22Rv1 (cell line): ENCODE measurements at regions not wholly inside any gene's neighbourhood (a gene's known extent, or its start where the extent isn't known, plus 50 kb on each side); places are given as distances from the start of the nearest gene placed in this dataset.

Experiments
- H3K27ac ChIP-seq: fragments of 450-650 bp; 2 replicates; pipeline ENCODE4 v1.5.1; 2017
- ZFX ChIP-seq: fragments of 450-650 bp; IDR thresholded peaks from 2 replicates; pipeline ENCODE4 v1.6.1; 2017; ENCODE audit warnings: antibody characterized with exemption, borderline replicate concordance
- TF ChIP-seq, protein P1 (sequence below): fragments of 450-650 bp; IDR thresholded peaks from 2 replicates; pipeline ENCODE4 v1.5.1; 2017; ENCODE audit warnings: mild to moderate bottlenecking

GRCh38 chr4:19803406-19803805 lies 448.3 kb upstream of the SLIT2 start:
- H3K27ac ChIP-seq = no peak overlapping the region
- no peak for TF ChIP-seq ZFX
- TF ChIP-seq, protein P1, sequence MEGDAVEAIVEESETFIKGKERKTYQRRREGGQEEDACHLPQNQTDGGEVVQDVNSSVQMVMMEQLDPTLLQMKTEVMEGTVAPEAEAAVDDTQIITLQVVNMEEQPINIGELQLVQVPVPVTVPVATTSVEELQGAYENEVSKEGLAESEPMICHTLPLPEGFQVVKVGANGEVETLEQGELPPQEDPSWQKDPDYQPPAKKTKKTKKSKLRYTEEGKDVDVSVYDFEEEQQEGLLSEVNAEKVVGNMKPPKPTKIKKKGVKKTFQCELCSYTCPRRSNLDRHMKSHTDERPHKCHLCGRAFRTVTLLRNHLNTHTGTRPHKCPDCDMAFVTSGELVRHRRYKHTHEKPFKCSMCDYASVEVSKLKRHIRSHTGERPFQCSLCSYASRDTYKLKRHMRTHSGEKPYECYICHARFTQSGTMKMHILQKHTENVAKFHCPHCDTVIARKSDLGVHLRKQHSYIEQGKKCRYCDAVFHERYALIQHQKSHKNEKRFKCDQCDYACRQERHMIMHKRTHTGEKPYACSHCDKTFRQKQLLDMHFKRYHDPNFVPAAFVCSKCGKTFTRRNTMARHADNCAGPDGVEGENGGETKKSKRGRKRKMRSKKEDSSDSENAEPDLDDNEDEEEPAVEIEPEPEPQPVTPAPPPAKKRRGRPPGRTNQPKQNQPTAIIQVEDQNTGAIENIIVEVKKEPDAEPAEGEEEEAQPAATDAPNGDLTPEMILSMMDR = peak; percentile 8; the same call in 1 of the 2 replicates

GRCh38 chr4:19793831-19794230 lies 457.9 kb upstream of the SLIT2 start:
- no peak for TF ChIP-seq ZFX
- TF ChIP-seq, protein P1 = no peak
- H3K27ac ChIP-seq = no peak overlapping the region

- no peak for TF ChIP-seq ZFX
- TF ChIP-seq, protein P1 = peak; percentile 31
- H3K27ac ChIP-seq = no peak overlapping the region
Measured at GRCh38 chr4:19791422-19792123, 460.1 kb upstream of the SLIT2 start.

DNA sequence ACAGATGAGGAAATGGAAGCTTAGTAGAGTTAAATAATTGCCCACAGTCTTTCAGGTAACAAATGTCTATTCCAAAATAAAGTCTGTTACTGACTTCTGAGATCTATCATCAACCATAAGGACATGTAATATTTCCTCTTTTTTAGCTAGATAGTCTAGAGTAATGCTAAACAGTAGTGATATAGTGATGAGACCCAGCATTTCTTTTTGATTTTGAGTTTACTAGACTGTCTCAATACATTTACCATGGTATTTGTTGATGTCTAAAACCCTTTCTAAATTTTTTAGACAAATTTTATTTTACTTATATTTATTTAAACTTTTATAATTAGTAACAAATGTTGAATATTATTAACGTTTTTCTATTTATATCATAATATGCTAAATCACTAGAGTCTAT lies 465.1 kb upstream of the SLIT2 start:
- H3K27ac ChIP-seq = no peak overlapping the region
- TF ChIP-seq ZFX = no peak

DNA sequence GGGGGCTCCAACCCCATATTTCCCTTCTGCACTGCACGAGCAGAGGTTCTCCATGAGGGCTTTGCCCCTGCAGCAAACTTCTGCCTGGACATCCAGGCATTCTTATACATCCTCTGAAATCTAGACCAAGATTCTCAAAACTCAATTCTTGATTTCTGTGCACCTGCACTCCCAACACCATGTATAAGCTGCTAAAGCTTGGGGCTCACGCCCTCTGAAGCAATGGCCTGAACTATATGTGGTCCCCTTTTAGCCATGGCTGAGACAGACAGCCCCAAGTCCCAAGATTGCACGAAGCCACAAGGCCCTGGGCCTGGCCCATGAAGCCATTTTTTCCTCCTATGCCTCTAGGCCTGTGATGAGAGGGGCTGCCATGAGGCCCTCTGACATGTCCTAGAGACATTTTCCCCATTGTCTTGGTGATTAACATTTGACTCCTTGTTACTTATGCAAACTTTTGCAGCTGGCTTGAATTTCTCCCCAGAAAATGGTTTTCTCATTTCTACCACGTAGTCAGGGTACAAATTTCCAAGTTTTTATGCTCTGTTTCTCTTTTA lies 468.0 kb upstream of the SLIT2 start:
- TF ChIP-seq, protein P1 = no peak
- TF ChIP-seq ZFX = no peak
- no peak overlapping the region for H3K27ac ChIP-seq

DNA sequence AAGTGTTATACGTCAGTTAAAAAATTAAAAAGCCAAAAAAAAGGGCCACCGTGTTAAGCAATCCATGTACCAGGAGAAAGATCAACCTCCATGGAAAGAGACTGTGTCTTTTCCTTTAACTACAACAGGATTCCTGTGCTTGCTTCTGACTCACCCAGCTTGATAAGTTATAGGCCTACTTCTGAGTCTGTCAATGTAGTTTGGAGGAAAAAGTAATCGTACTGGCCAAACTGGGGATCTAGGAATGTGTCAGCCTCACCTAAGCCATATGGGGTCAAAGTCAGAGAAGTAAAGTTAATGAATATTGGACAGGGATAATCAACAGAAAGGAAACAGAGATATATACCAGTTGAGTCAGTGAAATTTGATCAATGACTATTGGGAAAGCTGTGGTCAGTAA lies 470.8 kb upstream of the SLIT2 start:
- H3K27ac ChIP-seq = no peak overlapping the region
- TF ChIP-seq, protein P1 = no peak
- no peak for TF ChIP-seq ZFX

DNA sequence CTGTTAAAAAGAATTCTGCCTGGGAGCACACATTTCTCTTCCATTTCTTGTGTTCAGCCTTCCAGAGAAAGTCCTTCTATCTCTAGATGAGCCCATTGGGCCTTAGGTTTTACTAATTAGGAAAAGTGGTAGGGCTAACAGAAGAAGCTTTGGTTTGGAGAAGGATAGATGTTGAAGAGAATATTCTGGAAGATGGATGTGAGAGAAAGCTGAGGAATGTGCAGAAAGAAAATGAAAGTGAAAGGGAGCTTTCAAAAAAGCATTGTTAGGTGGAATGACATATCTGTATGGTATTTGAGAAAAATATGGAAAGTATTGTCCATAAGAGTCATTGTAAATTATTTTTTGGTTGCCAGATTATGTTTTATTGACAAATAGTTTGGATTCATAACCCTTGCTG lies 474.8 kb upstream of the SLIT2 start:
- TF ChIP-seq, protein P1 = no peak
- no peak for TF ChIP-seq ZFX
- H3K27ac ChIP-seq = no peak overlapping the region
